NCI-H2107 treated with DMSO at 0.1 percent for 48 hours (cell line): ENCODE measurements at regions not wholly inside any gene's neighbourhood (a gene's known extent, or its start where the extent isn't known, plus 50 kb on each side); places are given as distances from the start of the nearest gene placed in this dataset.

ENCODE experiments used
- DNase-seq: peaks from one replicate; lab custom pipeline; 2025; ENCODE audit not compliant: unreplicated experiment; lab: John Stamatoyannopoulos, UW

- no peak for DNase-seq
Measured at GRCh38 chr18:68532328-68532885, 182.5 kb downstream of the TMX3 start.

- DNase-seq = no peak
Measured at GRCh38 chr18:68525091-68525490, 189.8 kb downstream of the TMX3 start.

- DNase-seq = no peak
Measured at GRCh38 chr18:68520406-68521075, 194.4 kb downstream of the TMX3 start.

- DNase-seq = no peak
Measured at GRCh38 chr18:68519336-68519735, 195.6 kb downstream of the TMX3 start.

- DNase-seq = no peak
Measured at GRCh38 chr18:68509902-68510301, 205.0 kb downstream of the TMX3 start.

GRCh38 chr18:68507781-68508180 is 207.1 kb downstream of the TMX3 start:
- no peak for DNase-seq

- DNase-seq = no peak
Measured at GRCh38 chr18:68505178-68505574, 209.7 kb downstream of the TMX3 start.

GRCh38 chr18:68504441-68505177 is 210.3 kb downstream of the TMX3 start:
- no peak for DNase-seq

- DNase-seq = no peak
Measured at GRCh38 chr18:68500556-68500955, 214.4 kb downstream of the TMX3 start.

- DNase-seq = no peak
Measured at GRCh38 chr18:68499141-68499540, 215.8 kb downstream of the TMX3 start.

- DNase-seq = no peak
Measured at GRCh38 chr18:68498636-68499035, 216.3 kb downstream of the TMX3 start.

- DNase-seq = no peak
Measured at GRCh38 chr18:68498185-68498584, 216.7 kb downstream of the TMX3 start.

GRCh38 chr18:68494802-68495581 is 219.9 kb downstream of the TMX3 start:
- DNase-seq = no peak

- DNase-seq = no peak
Measured at GRCh38 chr18:68489013-68489792, 225.7 kb downstream of the TMX3 start.

- DNase-seq = no peak
Measured at GRCh38 chr18:68484241-68484640, 230.7 kb downstream of the TMX3 start.

GRCh38 chr18:68482815-68483214 is 232.1 kb downstream of the TMX3 start:
- no peak for DNase-seq

GRCh38 chr18:68480196-68480595 is 234.7 kb downstream of the TMX3 start:
- DNase-seq = no peak

GRCh38 chr18:68478246-68478645 is 236.7 kb downstream of the TMX3 start:
- DNase-seq = no peak

- DNase-seq = no peak
Measured at GRCh38 chr18:68475883-68476282, 239.0 kb downstream of the TMX3 start.

GRCh38 chr18:68472701-68473295 is 242.1 kb downstream of the TMX3 start:
- DNase-seq = no peak
